Body of pancreas (tissue), 4 donors: ENCODE measurements at regions not wholly inside any gene's neighbourhood (a gene's known extent, or its start where the extent isn't known, plus 50 kb on each side); places are given as distances from the start of the nearest gene placed in this dataset.

Source experiments
- CTCF ChIP-seq, 7 experiments: fragments of 450-650 bp in 4 of 7; fragments of 200-600 bp in 3 of 7; sonication (generic) in 3 of 7; IDR thresholded peaks; one replicate each; pipeline ENCODE4 v1.5.1; 2016 to 2019; ENCODE audit warnings: antibody characterized with exemption in 7 of 7
- POLR2A ChIP-seq, 3 donors: fragments of 450-650 bp; IDR thresholded peaks; one replicate each; pipeline ENCODE4 v1.6.1; 2016; ENCODE audit warnings: antibody characterized with exemption in 3 of 3, mild to moderate bottlenecking in 2 of 3

GRCh38 chr6:139972116-139972515 lies 597.7 kb upstream of the CITED2 start:
- no peak for TF ChIP-seq CTCF (IDR thresholded peaks at IDR 0.05)
- TF ChIP-seq POLR2A (IDR thresholded peaks at IDR 0.05) = no peak
